Parathyroid adenoma (tissue), 2 donors: ENCODE measurements at regions not wholly inside any gene's neighbourhood (a gene's known extent, or its start where the extent isn't known, plus 50 kb on each side); places are given as distances from the start of the nearest gene placed in this dataset.
"Not testable (repeated sequence)": the region's sequence is repeated elsewhere in the genome, so short reads cannot be mapped to it uniquely, and the experiment has no call there.

Source experiments
- H2AFZ ChIP-seq: fragments of 300-600 bp; sonication (generic); one replicate; pipeline ENCODE4 v1.7.0; 2017; ENCODE audit warnings: antibody characterized with exemption, mild to moderate bottlenecking
- H3K27ac ChIP-seq: fragments of 300-600 bp; sonication (generic); one replicate; pipeline ENCODE4 v1.7.0; 2017
- H3K27me3 ChIP-seq: fragments of 300-600 bp; sonication (generic); one replicate; pipeline ENCODE4 v1.7.0; 2017; ENCODE audit warnings: low read length; ENCODE audit not compliant: control insufficient read depth, insufficient read depth
- H3K36me3 ChIP-seq: fragments of 300-600 bp; sonication (generic); one replicate; pipeline ENCODE4 v1.7.0; 2017; ENCODE audit warnings: low read length; ENCODE audit not compliant: control insufficient read depth, insufficient read depth
- H3K4me1 ChIP-seq: fragments of 300-600 bp; sonication (generic); one replicate; pipeline ENCODE4 v1.7.0; 2017; ENCODE audit warnings: control low read depth
- H3K4me2 ChIP-seq: fragments of 300-600 bp; sonication (generic); one replicate; pipeline ENCODE4 v1.7.0; 2017; ENCODE audit warnings: low read length
- H3K4me3 ChIP-seq: fragments of 300-600 bp; sonication (generic); one replicate; pipeline ENCODE4 v1.7.0; 2017; ENCODE audit warnings: low read depth, low read length
- H3K79me2 ChIP-seq: fragments of 300-600 bp; sonication (generic); one replicate; pipeline ENCODE4 v1.7.0; 2017; ENCODE audit warnings: control low read depth
- H3K9ac ChIP-seq: fragments of 300-600 bp; sonication (generic); one replicate; pipeline ENCODE4 v1.7.0; 2017; ENCODE audit warnings: mild to moderate bottlenecking
- H3K9me3 ChIP-seq: fragments of 300-600 bp; sonication (generic); one replicate; pipeline ENCODE4 v1.7.0; 2017; ENCODE audit warnings: low read length; ENCODE audit not compliant: control insufficient read depth
- CTCF ChIP-seq: fragments of 300-600 bp; sonication (generic); IDR thresholded peaks from one replicate; pipeline ENCODE4 v1.7.0; 2017; ENCODE audit warnings: antibody characterized with exemption, mild to moderate bottlenecking
- donor health status: primary hyperparathyroidism.

DNA sequence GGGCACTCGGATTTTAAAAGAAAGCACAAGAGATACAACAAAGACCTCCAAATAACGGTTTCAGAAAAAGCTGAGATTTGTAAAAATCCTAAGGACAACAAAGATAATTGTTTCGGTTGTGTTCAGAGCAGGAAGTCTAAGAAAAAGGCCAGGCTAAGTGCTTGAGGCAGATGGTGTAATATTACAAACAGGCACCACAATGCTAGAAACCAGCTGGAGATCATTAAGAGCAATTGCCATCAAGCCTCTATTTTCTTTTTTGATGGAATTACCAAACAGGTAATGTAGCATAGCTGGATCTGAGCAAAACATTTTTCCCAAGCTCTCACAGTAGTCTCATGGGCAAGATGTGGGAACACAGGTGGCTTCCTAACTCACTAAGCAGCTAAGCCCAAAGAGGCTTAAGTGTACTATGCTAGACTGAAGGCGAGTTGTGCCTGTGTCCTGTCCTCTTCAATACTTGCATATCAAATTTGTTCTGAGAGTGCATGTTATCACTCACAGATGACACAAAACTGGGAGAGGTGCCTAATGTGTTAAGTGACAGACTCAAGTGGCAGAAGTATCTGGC is 161.6 kb downstream of the GLUL start:
- Histone ChIP-seq H3K4me3 (no peak overlapping the region), H3K27me3 (no peaks in the 10 kb centered on the region), H3K27ac (no peak overlapping the region), H3K79me2 (no peaks in the 10 kb centered on the region), H3K4me1 (no peaks in the 10 kb centered on the region), H3K36me3 (no peaks in the 10 kb centered on the region), H2AFZ (no peak overlapping the region), H3K4me2 (no peak overlapping the region), H3K9ac (no peak overlapping the region), H3K9me3 (no peaks in the 10 kb centered on the region)
- TF ChIP-seq CTCF, result no peak

DNA sequence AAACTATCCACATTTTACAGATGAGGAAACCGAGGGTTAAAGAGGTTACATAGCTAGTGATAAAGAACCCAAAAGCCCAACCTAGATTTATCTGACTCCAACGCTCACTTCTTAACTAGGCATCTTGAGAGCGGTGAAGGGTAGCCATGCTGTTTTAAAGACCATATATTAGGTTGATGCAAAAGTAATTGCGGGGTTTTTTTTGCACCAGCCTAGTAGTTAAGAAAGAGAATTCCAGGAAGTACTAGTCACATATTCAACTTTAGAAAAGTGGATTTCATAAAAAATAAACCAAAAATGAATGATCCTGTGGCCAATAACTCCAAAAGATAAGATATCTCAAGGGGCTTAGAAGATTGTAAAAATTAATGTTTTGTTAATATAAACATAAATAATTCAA is 162.1 kb downstream of the GLUL start:
- Histone ChIP-seq H3K4me3 (no peak overlapping the region), H3K27me3 (no peaks in the 10 kb centered on the region), H3K9ac (no peak overlapping the region), H3K9me3 (no peaks in the 10 kb centered on the region), H3K4me1 (no peaks in the 10 kb centered on the region), H3K4me2 (no peak overlapping the region), H2AFZ (no peak overlapping the region), H3K36me3 (no peaks in the 10 kb centered on the region), H3K79me2 (no peaks in the 10 kb centered on the region), H3K27ac (no peak overlapping the region)
- no peak for TF ChIP-seq CTCF

DNA sequence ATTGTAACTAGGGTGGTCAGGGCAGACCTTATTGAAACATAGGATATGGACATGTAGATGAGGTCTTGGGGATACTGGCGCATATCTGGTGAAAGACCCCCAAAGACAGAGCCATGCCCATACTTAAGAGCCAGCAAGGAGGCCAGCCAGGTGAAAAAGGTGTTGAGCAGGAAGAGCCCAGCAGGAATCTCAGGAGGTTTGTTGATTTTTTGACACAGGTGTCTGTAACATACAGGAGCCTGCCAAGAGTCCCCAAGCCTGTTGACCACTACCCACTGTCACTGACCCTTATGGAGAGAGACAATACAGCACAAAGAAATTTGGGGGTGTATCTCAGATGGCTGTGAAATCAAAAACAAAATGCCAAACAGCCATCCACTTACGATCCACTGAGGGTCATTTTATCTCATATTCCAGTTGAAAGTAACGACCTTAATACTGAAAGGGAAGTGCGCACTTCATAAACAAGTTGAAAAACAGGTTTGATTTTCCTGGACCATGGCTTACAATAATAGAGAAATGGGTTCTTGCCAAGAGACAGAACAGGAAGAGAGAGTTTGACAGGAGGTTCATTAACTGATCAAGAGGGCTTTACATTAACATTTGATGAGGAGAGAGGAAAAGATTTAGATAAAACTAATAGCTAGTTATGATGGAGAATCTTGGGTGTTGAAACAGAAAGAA is 163.6 kb downstream of the GLUL start:
- Histone ChIP-seq H3K4me3 (no peak overlapping the region), H2AFZ (no peak overlapping the region), H3K27ac (no peak overlapping the region), H3K4me2 (no peak overlapping the region), H3K27me3 (no peaks in the 10 kb centered on the region), H3K79me2 (no peaks in the 10 kb centered on the region), H3K4me1 (no peaks in the 10 kb centered on the region), H3K9me3 (no peaks in the 10 kb centered on the region), H3K9ac (no peak overlapping the region), H3K36me3 (no peaks in the 10 kb centered on the region)
- no peak for TF ChIP-seq CTCF

DNA sequence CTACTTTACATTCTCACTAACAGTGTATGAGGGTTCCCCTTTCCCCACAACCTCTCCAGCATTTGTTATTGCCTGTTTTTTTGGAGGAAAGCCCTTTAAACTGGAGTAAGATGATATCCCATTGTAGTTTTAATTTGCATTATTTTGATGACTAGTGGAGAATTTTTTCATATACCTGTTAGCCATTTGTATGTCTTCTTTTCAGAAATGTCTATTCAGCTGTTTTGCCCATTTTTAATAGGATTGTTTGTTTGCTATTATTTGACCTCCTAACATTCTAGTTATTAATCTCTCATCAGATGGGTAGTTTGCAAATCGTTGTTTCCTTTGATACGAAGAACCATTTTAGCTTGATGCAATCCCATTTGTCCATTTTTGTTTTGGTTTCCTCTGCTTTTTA is 165.0 kb downstream of the GLUL start:
- no peak overlapping the region for H3K4me2 ChIP-seq
- no peak overlapping the region for H3K9ac ChIP-seq
- H3K4me1 ChIP-seq, result no peaks in the 10 kb centered on the region
- H3K27me3 ChIP-seq, result no peaks in the 10 kb centered on the region
- H2AFZ ChIP-seq, result no peak overlapping the region
- H3K27ac ChIP-seq, result no peak overlapping the region
- no peak for TF ChIP-seq CTCF
- H3K79me2 ChIP-seq, result no peaks in the 10 kb centered on the region
- H3K36me3 ChIP-seq, result no peaks in the 10 kb centered on the region
- no peaks in the 10 kb centered on the region for H3K9me3 ChIP-seq
- H3K4me3 ChIP-seq, result no peak overlapping the region

- not testable (repeated sequence) for H3K36me3 ChIP-seq, H3K4me2 ChIP-seq, H3K9me3 ChIP-seq, H3K27me3 ChIP-seq, H3K4me1 ChIP-seq, H3K79me2 ChIP-seq, H2AFZ ChIP-seq, H3K4me3 ChIP-seq, H3K27ac ChIP-seq, H3K9ac ChIP-seq
These were observed 164.2 kb upstream of the ZNF648 start for GRCh38 chr1:182225755-182226154.

- not testable (repeated sequence) for H3K27me3 ChIP-seq, H3K79me2 ChIP-seq, H3K9me3 ChIP-seq, H3K4me2 ChIP-seq, H3K27ac ChIP-seq, H3K36me3 ChIP-seq, H2AFZ ChIP-seq, H3K9ac ChIP-seq, H3K4me3 ChIP-seq, H3K4me1 ChIP-seq
These were observed 160.5 kb upstream of the ZNF648 start for GRCh38 chr1:182221990-182222389.

- H3K79me2 ChIP-seq, H2AFZ ChIP-seq, H3K4me2 ChIP-seq, H3K4me3 ChIP-seq, H3K36me3 ChIP-seq, H3K4me1 ChIP-seq, H3K27ac ChIP-seq, H3K27me3 ChIP-seq, H3K9me3 ChIP-seq, H3K9ac ChIP-seq: not testable (repeated sequence)
These were observed 159.9 kb upstream of the ZNF648 start for GRCh38 chr1:182221367-182221766.
